H9 (cell line): ENCODE measurements at regions not wholly inside any gene's neighbourhood (a gene's known extent, or its start where the extent isn't known, plus 50 kb on each side); places are given as distances from the start of the nearest gene placed in this dataset.

Experiments
- DNase-seq: peaks from one replicate; pipeline ENCODE4 v3.0.0-alpha.2; 2017
- H2AFZ ChIP-seq: one replicate; pipeline ENCODE4 v1.6.1; 2013; ENCODE audit warnings: mild to moderate bottlenecking, low read length, control low read depth, moderate library complexity
- H2AK5ac ChIP-seq: 2 replicates; pipeline ENCODE4 v1.6.1; 2013; ENCODE audit warnings: low read length, control low read depth, mixed read lengths; ENCODE audit not compliant: insufficient read length
- H2BK120ac ChIP-seq: one replicate; pipeline ENCODE4 v1.6.1; 2013; ENCODE audit warnings: low read depth, mild to moderate bottlenecking, low read length, control low read depth, inconsistent platforms; ENCODE audit not compliant: poor library complexity, severe bottlenecking
- H2BK12ac ChIP-seq: 2 replicates; pipeline ENCODE4 v1.6.1; 2013; ENCODE audit warnings: low read length, control low read depth, mixed read lengths, low read depth; ENCODE audit not compliant: insufficient read length
- H2BK15ac ChIP-seq: 2 replicates; pipeline ENCODE4 v1.6.1; 2013; ENCODE audit warnings: low read depth, low read length, control low read depth
- H2BK20ac ChIP-seq: one replicate; pipeline ENCODE4 v1.6.1; 2013; ENCODE audit warnings: low read depth, mild to moderate bottlenecking, low read length, control low read depth, inconsistent platforms; ENCODE audit not compliant: poor library complexity, severe bottlenecking
- H2BK5ac ChIP-seq: 2 replicates; pipeline ENCODE4 v1.6.1; 2013; ENCODE audit warnings: low read length, control low read depth, mixed read lengths; ENCODE audit not compliant: insufficient read length
- H3K14ac ChIP-seq: 2 replicates; pipeline ENCODE4 v1.6.1; 2013; ENCODE audit warnings: low read length, control low read depth; ENCODE audit not compliant: insufficient read depth
- H3K18ac ChIP-seq: 2 replicates; pipeline ENCODE4 v1.6.1; 2013; ENCODE audit warnings: low read depth, mild to moderate bottlenecking, mixed read lengths, low read length, control low read depth; ENCODE audit not compliant: insufficient read length
- H3K23ac ChIP-seq: 2 replicates; pipeline ENCODE4 v1.6.1; 2013; ENCODE audit warnings: low read length, control low read depth, mixed read lengths, low read depth; ENCODE audit not compliant: insufficient read length
- H3K23me2 ChIP-seq: 2 replicates; pipeline ENCODE4 v1.6.1; 2013; ENCODE audit warnings: low read depth, mild to moderate bottlenecking, mixed read lengths, low read length, control low read depth; ENCODE audit not compliant: insufficient read length, poor library complexity, severe bottlenecking
- H3K27ac ChIP-seq: 2 replicates; pipeline ENCODE4 v1.5.1; 2013; ENCODE audit warnings: low read length, control low read depth, mixed read lengths, low read depth; ENCODE audit not compliant: insufficient read length
- H3K27me3 ChIP-seq: 2 replicates; pipeline ENCODE4 v1.6.1; 2013; ENCODE audit warnings: low read length, control low read depth, inconsistent platforms; ENCODE audit not compliant: insufficient read depth
- H3K4ac ChIP-seq: 2 replicates; pipeline ENCODE4 v1.6.1; 2013; ENCODE audit warnings: low read depth, mild to moderate bottlenecking, control low read depth, inconsistent platforms, low read length, moderate library complexity
- H3K4me1 ChIP-seq: 2 replicates; pipeline ENCODE4 v1.6.1; 2013; ENCODE audit warnings: low read length, control low read depth, inconsistent platforms; ENCODE audit not compliant: insufficient read depth
- H3K4me2 ChIP-seq: 2 replicates; pipeline ENCODE4 v1.6.1; 2013; ENCODE audit warnings: low read length, control low read depth, mixed read lengths; ENCODE audit not compliant: insufficient read length, insufficient read depth
- H3K56ac ChIP-seq: 2 replicates; pipeline ENCODE4 v1.6.1; 2013; ENCODE audit warnings: low read depth, mild to moderate bottlenecking, mixed read lengths, low read length, control low read depth; ENCODE audit not compliant: insufficient read length
- H3K79me1 ChIP-seq: 2 replicates; pipeline ENCODE4 v1.6.1; 2013; ENCODE audit warnings: low read depth, mild to moderate bottlenecking, moderate library complexity, low read length, control low read depth, inconsistent platforms; ENCODE audit not compliant: insufficient read depth, poor library complexity, severe bottlenecking
- H3K79me2 ChIP-seq: 2 replicates; pipeline ENCODE4 v1.6.1; 2013; ENCODE audit warnings: low read length, control low read depth, inconsistent platforms; ENCODE audit not compliant: insufficient read depth
- H3K9ac ChIP-seq: 2 replicates; pipeline ENCODE4 v1.6.1; 2013; ENCODE audit warnings: low read length, control low read depth, mixed read lengths; ENCODE audit not compliant: insufficient read length; ENCODE audit errors: extremely low read depth
- H3K9me3 ChIP-seq: one replicate; pipeline ENCODE4 v1.6.1; 2013; ENCODE audit warnings: low read depth, low read length, inconsistent platforms; ENCODE audit not compliant: control insufficient read depth
- H3T11ph ChIP-seq: one replicate; pipeline ENCODE4 v1.6.1; 2013; ENCODE audit warnings: mild to moderate bottlenecking, low read length, control low read depth, inconsistent platforms
- H4K20me1 ChIP-seq: one replicate; pipeline ENCODE4 v1.6.1; 2013; ENCODE audit not compliant: control insufficient read depth, insufficient read length, insufficient read depth
- H4K5ac ChIP-seq: 2 replicates; pipeline ENCODE4 v1.6.1; 2013; ENCODE audit warnings: low read depth, mild to moderate bottlenecking, mixed read lengths, low read length, control low read depth; ENCODE audit not compliant: insufficient read length
- H4K8ac ChIP-seq: replicated peaks from 2 replicates; pipeline ENCODE4 v1.6.1; 2013; ENCODE audit warnings: low read length, control low read depth, mixed read lengths, low read depth; ENCODE audit not compliant: insufficient read length
- H4K91ac ChIP-seq: 2 replicates; pipeline ENCODE4 v1.6.1; 2013; ENCODE audit warnings: low read depth, mild to moderate bottlenecking, moderate library complexity, mixed read lengths, low read length, control low read depth; ENCODE audit not compliant: insufficient read length
- H3K27ac Mint-ChIP-seq, 3 experiments: 2 replicates in 2 of 3; 3 replicates in 1 of 3; pipeline ENCODE4 v1.8.0; 2020 to 2021; ENCODE audit warnings: mixed read lengths in 3 of 3, mild to moderate bottlenecking in 1 of 3, moderate library complexity in 1 of 3
- H3K27me3 Mint-ChIP-seq: 2 replicates; pipeline ENCODE4 v1.8.0; 2021; ENCODE audit warnings: low read depth, mild to moderate bottlenecking, moderate library complexity, mixed read lengths
- H3K36me3 Mint-ChIP-seq, 3 experiments: 2 replicates in 2 of 3; 3 replicates in 1 of 3; pipeline ENCODE4 v1.8.0; 2020 to 2021; ENCODE audit warnings: low read depth in 3 of 3, mixed read lengths in 3 of 3; ENCODE audit not compliant: insufficient read depth in 1 of 3
- H3K4me1 Mint-ChIP-seq, 2 experiments: 2 replicates each; pipeline ENCODE4 v1.8.0; 2020; ENCODE audit warnings: mixed read lengths in 2 of 2
- H3K4me3 Mint-ChIP-seq, 2 experiments: 2 replicates in 1 of 2; 3 replicates in 1 of 2; pipeline ENCODE4 v1.8.0; 2020 to 2021; ENCODE audit warnings: mild to moderate bottlenecking in 2 of 2, mixed read lengths in 2 of 2, moderate library complexity in 1 of 2
- H3K9me3 Mint-ChIP-seq, 2 experiments: 2 replicates in 1 of 2; 3 replicates in 1 of 2; pipeline ENCODE4 v1.8.0; 2020; ENCODE audit warnings: mild to moderate bottlenecking in 2 of 2, mixed read lengths in 2 of 2, moderate library complexity in 1 of 2
- CTCF ChIP-seq: fragments of 200-600 bp; sonication (generic); conservative IDR thresholded peaks from 3 replicates; pipeline ENCODE4 v1.8.0; 2021; ENCODE audit warnings: antibody characterized with exemption, mild to moderate bottlenecking

GRCh38 chr3:90076136-90076535 is 968.7 kb downstream of the EPHA3 start:
- no peak overlapping the region for H2BK20ac ChIP-seq
- H4K5ac ChIP-seq, result no peak overlapping the region
- no peak overlapping the region for H3K4ac ChIP-seq
- no peak for DNase-seq
- Mint-ChIP-seq H3K4me3 (no peak overlapping the region), H3K27ac (no peak overlapping the region), H3K4me1 (peaks cover 10 to 16% of the 10 kb centered on the region in 2 experiments), H3K9me3 (peaks cover 19 to 22% of the 10 kb centered on the region in 2 experiments), H3K27me3 (peaks cover 6% of the 10 kb centered on the region), H3K36me3 (peaks cover 20 to 23% (median 21%) of the 10 kb centered on the region in 3 experiments)
- H2BK15ac ChIP-seq, result no peak overlapping the region
- H3K23me2 ChIP-seq, result no peaks in the 10 kb centered on the region
- H2BK12ac ChIP-seq, result no peak overlapping the region
- no peak overlapping the region for H3K14ac ChIP-seq
- H3K9ac ChIP-seq, result no peak overlapping the region
- no peak overlapping the region for H3K23ac ChIP-seq
- H4K8ac ChIP-seq, result no peak overlapping the region
- no peak overlapping the region for H4K91ac ChIP-seq
- H3K18ac ChIP-seq, result no peak overlapping the region
- H3K79me2 ChIP-seq, result no peaks in the 10 kb centered on the region
- no peak for TF ChIP-seq CTCF
- no peak overlapping the region for H3K4me2 ChIP-seq
- no peaks in the 10 kb centered on the region for H3K79me1 ChIP-seq
- no peak overlapping the region for H3K56ac ChIP-seq
- no peak overlapping the region for H2BK5ac ChIP-seq
- H3T11ph ChIP-seq, result no peak overlapping the region
- H3K9me3 ChIP-seq, result no peaks in the 10 kb centered on the region
- H2AFZ ChIP-seq, result no peak overlapping the region
- peaks cover 2% of the 10 kb centered on the region; the same call in 1 of the 2 replicates for H3K4me1 ChIP-seq
- no peak overlapping the region for H2BK120ac ChIP-seq
- H2AK5ac ChIP-seq, result no peak overlapping the region
- H3K27ac ChIP-seq, result no peak overlapping the region
- H4K20me1 ChIP-seq, result no peaks in the 10 kb centered on the region
- no peaks in the 10 kb centered on the region for H3K27me3 ChIP-seq
